AG08395 (cell line): ENCODE measurements at regions not wholly inside any gene's neighbourhood (a gene's known extent, or its start where the extent isn't known, plus 50 kb on each side); places are given as distances from the start of the nearest gene placed in this dataset.
"Not testable (repeated sequence)": the region's sequence is repeated elsewhere in the genome, so short reads cannot be mapped to it uniquely, and the experiment has no call there.

ENCODE experiments used
- DNase-seq: peaks from one replicate; pipeline ENCODE4 v3.0.0; 2012; ENCODE audit warnings: mixed read lengths, low spot score

DNA sequence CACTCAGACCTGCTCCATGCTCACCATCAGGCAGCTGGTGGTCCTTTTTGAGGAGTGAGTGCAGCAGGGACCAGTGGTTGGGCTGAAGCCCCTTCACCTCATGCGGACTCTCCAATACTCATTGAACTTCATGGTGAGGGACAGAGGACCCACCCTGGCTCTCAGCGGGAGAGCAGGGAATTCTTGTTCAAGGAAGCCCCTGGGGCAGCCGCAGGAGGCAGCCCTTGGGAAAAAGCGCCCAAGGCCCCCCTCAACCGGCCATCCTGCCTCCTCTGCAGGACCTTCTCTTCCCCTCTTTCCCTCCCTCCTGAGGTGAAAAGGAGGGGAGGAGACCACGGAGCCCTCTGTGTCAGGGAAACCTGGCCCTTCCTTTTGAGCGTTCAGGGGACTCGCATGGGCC lies 4510.9 kb upstream of the OR11H1 start:
- DNase-seq = not testable (repeated sequence)

DNA sequence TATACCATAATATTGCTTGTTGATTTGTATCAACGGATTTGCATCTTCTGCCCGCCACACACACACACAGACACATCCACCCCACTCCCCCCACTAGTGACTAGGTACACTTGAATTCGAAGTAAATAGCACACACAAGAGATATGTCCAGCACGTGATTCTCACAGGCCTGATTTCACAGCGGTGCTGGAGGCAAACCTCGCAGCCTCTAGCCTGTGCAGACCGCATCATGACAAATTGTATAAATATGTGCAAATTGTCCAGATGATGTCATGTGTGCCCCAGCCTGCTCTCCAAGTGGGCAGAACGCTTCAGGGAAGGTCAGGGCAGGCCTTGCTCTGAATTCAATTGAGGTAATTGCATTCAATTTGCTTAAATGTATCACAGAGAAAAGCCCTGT lies 4507.5 kb upstream of the OR11H1 start:
- DNase-seq = not testable (repeated sequence)

DNA sequence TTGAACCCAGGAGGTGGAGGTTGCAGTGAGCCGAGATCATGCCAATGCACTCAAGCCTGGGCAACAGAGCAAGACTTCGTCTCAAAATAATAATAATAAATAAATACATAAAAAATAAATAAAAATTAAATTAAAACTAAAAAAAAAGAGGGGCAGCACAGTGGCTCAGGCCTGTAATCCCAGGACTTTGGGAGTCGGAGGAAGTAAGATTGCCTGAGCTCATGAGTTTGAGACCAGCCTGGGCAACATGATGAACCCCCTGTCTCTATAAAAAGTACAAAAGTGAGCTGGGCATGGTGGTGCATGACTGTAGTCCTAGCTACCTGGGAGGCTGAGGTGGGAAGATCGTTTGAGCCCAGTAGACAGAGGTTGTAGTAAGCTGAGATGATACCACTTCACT lies 4501.5 kb upstream of the OR11H1 start:
- not testable (repeated sequence) for DNase-seq

DNA sequence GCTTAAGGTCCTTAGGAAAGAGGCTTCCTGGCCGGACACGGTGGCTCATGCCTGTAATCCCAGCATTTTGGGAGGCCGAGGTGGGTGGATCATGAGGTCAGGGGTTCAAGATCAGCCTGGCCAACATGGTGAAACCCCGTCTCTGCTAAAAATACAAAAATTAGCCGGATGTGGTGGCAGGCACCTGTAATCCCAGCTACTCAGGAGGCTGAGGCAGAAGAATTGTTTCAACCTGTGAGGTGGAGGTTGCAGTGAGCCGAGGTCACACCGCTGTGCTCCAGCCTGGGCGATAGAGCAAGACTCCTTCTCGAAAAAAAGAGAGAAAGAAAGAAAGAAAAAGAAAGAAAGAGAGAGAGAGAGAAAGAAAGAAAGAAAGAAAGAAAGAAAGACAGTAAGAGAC lies 4500.9 kb upstream of the OR11H1 start:
- not testable (repeated sequence) for DNase-seq

DNA sequence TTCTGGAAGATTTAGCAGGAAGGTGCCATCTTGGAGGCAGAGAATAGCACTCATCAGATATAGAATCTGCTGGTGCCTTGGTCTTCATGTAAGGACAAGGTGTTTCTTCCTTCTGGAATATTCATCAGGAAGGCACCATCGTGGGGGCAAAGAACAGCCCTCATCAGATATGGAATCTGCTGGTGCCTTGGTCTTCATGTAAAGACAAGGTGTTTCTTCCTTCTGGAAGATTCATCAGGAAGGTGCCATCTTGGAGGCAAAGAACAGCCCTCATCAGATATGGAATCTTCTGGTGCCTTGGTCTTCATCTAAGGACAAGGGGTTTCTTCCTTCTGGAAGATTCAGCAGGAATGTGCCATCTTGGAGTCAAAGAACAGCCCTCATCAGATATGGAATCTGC lies 4500.5 kb upstream of the OR11H1 start:
- not testable (repeated sequence) for DNase-seq

DNA sequence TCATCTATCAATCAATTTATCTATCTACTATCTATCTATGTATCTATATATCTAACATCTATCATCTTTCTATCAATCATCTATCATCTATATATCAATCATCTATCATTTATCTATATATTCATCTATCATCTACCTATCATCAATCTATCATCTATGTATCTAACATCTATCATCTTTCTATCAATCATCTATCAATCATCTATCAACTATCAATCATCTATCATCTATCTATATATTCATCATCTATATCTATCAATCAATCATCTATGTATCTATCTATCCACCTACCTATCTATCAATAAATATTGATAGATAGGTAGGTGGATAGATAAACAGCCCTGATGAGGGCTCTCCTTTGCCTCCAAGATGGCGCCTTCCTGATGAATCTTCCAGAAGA lies 4499.8 kb upstream of the OR11H1 start:
- DNase-seq = not testable (repeated sequence)

DNA sequence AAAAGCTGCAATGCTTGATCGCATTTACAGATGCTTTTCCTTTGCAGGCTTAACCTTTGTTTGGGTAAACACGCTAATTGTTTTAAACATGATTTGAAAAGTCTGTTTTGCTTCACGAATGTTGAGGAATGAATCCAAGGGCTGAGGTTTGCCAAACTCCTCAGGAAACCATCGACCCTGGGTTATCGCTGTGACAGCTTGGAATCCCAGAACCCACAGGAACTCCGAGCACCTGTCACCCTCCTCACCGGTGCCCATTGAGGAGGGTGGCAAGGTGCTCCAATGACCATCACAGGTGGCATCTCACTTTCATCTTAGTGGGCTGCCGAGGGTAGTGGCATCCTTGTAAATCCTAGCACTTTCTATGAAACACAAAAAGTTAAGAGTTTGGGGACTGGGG lies 4498.5 kb upstream of the OR11H1 start:
- not testable (repeated sequence) for DNase-seq

DNA sequence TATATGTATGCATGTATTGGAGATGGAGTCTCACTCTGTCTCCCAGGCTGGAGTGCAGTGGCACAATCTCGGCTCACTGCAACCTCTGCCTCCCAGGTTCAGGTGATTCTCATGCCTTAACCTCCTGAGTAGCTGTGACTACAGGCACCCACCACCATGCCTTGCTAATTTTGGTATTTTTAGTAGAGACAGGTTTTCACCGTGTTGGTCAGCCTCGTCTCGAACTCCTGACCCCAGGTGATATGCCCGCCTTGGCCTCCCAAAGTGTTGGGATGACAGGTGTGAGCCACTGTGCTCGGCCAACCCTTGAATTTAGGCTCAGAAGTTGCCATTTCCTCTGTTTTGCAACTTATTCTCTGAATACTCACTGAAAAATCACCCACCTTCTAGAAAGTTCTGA lies 4498.0 kb upstream of the OR11H1 start:
- DNase-seq = not testable (repeated sequence)

DNA sequence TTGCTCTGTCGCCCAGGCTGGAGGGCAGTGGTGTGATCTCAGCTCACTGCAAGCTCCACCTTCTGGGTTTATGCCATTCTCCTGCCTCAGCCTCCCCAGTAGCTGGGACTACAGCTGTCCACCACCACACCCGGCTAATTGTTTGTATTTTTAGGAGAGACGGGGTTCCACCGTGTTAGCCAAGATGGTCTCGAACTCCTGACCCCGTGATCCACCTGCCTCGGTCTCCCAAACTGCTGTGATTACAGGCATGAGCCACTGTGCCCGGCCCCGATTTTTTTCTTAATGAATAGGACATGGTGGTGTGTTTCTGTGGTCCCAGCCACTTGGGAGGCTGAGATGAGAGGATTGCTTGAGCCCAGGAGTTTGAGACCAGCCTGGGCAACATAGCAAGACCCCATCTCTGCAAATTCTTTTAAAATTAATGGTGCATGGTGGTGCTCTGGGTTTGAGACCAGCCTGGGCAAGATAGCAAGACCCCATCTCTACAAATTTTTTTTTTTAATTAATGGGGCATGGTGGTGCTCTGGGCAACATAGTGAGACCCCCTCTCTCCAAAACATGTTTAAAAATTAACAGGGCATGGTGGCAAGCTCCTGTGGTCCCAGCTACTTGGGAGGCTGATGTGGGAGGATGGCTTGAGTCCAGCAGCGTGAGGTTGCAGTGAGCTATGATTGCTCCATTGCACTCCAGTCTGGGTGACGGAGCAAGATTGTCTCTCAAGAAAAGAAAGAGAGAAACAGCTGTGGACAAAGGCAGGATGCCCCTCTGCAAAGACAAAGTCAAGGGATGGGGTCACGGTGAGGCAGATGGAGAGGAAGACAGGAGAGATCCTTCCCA lies 4497.2 kb upstream of the OR11H1 start:
- not testable (repeated sequence) for DNase-seq

DNA sequence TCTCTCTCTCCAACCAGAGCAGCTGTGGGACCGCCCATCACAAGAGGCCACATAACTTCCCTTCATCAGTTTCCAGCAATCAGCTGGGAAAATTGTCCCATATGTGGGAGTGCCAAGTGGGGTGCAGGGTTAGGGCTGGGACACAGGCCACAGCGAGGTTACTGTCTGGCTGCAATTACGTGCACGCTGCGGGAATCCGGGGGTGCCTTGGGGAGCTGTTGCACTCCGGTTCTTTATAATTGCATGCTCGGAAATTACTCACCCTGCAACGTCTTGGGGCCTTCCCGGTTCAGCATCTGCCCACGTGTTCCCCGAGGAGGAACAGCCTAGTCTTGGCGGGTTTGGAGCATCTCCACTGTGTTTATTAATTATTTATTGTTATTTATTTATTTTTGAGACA lies 4495.9 kb upstream of the OR11H1 start:
- not testable (repeated sequence) for DNase-seq

DNA sequence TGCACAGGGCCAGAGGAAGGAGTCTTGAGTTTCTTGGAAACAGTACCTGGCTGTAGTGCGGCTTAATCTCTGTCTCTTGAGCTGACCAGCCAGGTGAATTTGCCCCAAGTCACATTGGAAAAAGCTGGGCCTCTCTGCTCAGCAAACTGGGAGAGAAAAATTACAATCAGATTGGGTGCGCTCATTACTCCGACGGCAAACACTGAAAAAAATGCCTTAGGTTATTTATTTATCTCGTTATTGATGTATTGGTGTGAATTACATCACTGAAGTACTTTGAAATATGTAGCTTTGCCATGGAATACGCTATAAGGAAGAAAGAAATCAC lies 4493.4 kb upstream of the OR11H1 start:
- not testable (repeated sequence) for DNase-seq

DNA sequence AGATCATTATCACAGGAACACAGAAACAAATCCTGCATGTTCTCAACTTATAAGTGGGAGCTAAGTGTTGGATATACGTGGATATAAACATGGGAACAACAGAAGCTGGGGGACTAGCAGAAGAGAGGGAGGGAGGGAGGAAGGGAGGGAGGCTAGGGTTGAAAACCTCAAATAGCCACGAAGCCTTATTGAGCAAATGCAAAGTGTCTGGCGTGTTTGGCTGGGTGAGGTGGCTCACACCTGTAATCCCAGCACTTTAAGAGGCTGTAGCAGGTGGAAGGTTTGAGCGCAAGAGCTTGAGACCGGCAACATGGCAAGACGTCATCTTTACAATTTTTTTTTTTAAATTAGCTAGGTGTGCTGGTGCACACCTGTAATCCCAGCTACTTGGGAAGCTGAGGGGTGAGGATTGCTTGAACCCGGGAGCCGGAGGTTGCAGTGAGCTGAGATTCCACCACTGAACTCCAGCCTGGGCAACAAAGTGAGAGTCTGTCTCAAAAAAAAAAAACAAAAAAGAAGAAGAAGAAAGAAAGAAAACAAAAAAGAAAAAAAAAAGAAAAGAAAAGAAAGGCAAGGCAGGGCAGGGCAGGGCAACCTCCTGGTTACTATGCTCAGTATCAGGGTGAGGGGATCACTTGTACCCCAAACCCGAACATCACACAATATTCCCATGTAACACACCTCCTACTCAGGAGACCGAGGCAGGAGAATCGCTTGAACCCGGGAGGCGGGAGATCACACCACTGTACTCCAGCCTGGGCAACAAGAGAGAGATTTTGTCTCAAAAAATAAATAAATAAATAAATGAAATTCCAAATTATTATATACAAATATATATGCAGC lies 4492.7 kb upstream of the OR11H1 start:
- not testable (repeated sequence) for DNase-seq

DNA sequence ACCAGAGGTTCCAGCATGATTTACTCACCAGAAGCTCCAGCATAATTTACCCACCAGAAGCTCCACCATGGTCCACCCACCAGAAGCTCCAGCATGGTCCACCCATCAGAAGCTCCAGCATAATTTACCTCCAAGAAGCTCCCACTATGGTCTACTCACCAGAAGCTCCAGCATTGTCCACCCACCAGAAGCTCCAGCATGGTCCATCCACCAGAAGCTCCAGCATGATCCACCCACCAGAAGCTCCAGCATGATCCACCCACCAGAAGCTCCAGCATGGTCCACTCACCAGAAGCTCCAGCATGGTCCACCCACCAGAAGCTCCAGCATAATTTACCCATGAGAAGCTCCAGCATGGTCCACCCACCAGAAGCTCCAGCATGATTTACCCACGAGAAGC lies 4490.7 kb upstream of the OR11H1 start:
- DNase-seq = not testable (repeated sequence)

DNA sequence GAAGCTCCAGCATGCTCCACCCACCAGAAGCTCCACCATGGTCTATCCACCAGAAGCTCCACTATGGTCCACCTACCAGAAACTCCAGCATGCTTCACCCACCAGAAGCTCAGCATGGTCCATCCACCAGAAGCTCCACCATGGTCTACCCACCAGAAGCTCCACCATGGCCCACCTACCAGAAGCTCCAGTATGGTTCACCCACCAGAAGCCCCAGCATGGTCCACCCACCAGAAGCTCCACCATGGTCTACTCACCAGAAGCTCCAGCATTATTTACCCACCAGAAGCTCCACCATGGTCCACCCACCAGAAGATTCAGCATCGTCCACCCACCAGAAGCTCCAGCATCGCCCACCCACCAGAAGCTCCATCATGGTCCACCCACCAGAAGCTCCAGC lies 4490.2 kb upstream of the OR11H1 start:
- DNase-seq = not testable (repeated sequence)

DNA sequence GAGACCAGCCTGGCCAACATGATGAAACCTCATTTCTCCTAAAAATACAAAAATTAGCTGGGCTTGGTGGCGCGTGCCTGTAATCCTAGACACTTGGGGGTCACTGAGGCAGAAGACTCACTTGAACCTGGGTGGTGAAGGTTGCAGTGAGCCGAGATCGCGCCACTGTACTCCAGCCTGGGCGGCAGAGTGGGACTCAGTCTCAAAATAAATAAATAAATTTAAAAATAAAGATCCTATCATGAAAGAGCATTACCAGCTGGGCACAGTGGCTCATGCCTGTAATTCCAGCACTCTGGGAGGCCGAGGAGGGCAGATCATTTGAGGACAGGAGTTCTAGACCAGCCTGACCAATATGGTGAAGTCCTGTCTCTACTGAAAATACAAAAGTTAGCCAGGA lies 4489.2 kb upstream of the OR11H1 start:
- not testable (repeated sequence) for DNase-seq

DNA sequence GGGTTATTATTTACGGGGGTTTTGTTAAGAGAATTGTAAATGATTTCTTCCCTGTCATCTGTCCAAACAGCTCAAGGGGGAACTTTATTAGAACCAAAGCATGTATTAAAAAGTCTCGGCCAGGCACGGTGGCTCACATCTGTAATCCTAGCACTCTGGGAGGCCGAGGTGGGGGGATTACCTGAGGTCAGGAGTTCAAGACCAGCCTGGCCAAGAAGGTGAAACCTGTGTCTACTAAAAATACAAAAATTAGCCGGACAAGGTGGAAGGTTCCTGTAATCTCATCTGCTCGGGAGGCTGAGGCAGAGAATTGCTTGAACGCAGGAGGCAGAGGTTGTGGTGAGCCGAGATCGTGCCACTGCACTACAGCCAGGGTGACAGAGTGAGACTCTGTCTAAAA lies 4486.6 kb upstream of the OR11H1 start:
- DNase-seq = not testable (repeated sequence)

DNA sequence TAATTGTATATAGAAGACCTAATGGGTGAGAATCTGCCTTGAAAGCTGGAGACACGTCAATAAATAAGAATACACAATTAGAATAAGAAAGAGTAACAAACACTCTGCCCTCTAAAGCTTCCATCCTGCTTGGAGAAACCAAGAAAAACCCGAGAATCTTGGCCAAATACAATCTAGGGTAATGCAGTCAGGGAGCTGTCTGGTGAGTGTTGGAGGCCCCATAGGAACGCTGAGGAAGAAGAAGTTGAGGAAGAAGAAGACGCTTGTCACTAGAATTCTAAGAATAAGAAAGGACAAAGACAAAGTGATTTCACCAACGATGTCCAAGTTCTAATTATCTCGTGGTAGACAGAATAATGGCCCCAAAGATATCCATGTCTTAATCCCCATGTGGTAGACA lies 4485.9 kb upstream of the OR11H1 start:
- DNase-seq = no peak

DNA sequence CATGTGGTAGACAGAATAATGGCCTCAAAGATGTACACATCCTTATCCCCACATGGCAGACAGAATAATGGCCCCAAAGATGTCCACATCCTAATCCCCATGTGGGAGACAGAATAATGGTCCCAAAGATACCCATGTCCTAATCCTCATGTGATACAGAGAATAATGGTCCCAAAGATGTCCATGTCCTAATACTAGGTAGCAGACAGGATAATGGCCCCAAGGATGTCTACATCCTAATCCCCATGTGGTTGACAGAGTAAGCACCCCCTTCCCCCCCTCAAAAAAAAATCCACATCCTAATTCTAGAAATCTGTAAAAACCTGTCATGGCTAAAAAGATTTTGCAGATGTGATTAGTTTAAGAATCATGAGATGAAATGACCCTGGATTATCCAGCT lies 4484.7 kb upstream of the OR11H1 start:
- not testable (repeated sequence) for DNase-seq

DNA sequence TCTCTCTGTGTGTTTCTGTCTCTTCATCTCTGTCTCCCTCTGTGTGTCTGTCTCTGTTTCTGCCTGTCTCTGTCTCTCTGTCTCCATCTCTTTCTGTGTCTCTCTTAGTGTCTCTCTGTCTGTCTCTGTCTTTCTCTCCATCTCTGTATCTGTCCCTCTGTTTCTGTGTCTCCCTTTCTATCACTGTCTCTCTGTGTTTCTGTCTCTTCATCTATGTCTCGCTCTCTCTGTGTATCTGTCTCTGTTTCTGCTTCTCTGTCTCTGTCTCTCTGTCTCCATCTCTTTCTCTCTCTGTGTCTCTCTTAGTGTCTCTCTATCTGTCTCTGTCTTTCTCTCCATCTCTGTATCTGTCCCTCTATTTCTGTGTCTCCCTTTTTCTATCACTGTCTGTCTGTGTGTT lies 4479.1 kb upstream of the OR11H1 start:
- DNase-seq = not testable (repeated sequence)

DNA sequence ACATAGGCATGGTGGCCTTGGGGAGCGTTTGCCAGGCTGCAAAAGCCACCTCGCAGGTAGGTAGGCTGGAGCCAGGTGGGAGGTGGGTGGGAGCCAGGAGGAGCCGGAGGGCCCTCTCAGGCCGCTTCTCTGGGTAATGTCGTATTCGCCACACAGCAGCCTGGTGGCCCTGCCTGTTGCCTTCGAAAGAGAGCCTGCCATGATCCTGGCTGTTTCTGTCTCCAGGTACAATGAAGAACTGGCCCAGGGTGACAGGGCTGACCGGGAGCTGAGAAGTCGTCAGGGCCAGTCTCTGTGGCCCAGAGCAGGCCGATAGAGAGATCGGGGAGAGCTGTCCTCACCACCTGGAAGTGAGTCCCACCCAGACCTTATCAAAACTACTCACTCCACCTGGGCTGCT lies 4477.8 kb upstream of the OR11H1 start:
- not testable (repeated sequence) for DNase-seq

DNA sequence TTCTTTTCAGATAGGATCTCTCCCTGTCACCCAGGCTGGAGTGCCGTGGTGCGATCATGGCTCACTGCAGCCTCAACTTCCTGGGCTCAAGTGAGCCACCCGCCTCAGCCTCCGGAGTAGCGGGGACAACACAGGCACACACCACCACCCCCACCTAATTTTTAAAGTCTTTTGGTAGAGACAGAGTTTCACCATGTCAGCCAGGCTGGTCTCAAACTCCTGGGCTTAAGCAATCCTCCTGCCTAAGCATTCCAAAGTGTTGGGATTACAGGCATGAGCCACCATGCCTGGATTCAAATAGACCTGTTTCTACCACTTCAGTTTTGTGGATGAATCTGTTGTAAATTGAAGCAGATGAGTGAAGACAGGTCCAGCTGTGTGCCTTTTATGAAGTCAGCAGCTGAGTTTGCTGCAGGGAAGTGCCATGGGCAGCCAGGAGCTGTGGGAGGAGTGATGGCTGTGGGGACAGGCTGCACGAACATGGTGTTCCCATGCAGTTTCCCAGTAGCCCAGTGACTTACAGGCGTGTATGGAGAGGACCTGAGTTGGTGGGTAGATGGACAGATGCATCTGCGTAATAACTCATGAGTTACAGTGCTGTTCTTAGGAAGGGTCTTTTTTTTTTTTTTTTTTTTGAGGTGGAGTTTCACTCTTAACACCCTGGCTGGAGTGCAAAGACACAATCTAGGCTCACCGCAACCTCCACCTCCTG lies 4476.4 kb upstream of the OR11H1 start:
- not testable (repeated sequence) for DNase-seq
